ENCODE measurements at regions not wholly inside any gene's neighbourhood (a gene's known extent, or its start where the extent isn't known, plus 50 kb on each side); places are given as distances from the start of the nearest gene placed in this dataset.

DNA sequence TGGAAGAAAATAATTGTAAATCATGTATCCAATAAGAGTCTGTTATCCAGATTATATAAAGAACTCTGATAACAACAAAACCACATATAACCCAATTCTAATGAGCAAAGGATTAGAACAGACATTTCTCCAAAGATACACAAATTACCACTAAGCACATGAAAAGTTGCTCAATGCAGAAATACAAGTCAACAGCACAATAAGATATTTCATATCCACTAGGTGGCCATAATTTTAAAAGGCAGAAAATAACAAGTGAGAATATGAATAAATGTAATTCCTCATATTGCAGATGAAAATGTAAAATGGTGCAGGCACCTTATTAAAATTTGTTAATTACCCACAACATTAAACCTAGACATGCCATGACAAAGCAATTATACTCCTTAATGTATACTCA is 73.9 kb upstream of the ZCCHC13 start:
- TF ChIP-seq, protein P1, sequence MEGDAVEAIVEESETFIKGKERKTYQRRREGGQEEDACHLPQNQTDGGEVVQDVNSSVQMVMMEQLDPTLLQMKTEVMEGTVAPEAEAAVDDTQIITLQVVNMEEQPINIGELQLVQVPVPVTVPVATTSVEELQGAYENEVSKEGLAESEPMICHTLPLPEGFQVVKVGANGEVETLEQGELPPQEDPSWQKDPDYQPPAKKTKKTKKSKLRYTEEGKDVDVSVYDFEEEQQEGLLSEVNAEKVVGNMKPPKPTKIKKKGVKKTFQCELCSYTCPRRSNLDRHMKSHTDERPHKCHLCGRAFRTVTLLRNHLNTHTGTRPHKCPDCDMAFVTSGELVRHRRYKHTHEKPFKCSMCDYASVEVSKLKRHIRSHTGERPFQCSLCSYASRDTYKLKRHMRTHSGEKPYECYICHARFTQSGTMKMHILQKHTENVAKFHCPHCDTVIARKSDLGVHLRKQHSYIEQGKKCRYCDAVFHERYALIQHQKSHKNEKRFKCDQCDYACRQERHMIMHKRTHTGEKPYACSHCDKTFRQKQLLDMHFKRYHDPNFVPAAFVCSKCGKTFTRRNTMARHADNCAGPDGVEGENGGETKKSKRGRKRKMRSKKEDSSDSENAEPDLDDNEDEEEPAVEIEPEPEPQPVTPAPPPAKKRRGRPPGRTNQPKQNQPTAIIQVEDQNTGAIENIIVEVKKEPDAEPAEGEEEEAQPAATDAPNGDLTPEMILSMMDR (IDR thresholded peaks at IDR 0.05; ENCODE audit: insufficient read depth, low read length, severe bottlenecking), result no peak
- H3K4me3 ChIP-seq (ENCODE audit: low read depth, low read length), result no peak overlapping the region
- DNase-seq (ENCODE audit: low read depth), result no peak
- no peaks in the 10 kb centered on the region for H3K27me3 ChIP-seq (ENCODE audit: control insufficient read depth, insufficient read depth, low read length)
- FAIRE-seq, result no peak
- H3K36me3 ChIP-seq (ENCODE audit: control insufficient read depth, insufficient read depth, low read length), result no peaks in the 10 kb centered on the region

DNA sequence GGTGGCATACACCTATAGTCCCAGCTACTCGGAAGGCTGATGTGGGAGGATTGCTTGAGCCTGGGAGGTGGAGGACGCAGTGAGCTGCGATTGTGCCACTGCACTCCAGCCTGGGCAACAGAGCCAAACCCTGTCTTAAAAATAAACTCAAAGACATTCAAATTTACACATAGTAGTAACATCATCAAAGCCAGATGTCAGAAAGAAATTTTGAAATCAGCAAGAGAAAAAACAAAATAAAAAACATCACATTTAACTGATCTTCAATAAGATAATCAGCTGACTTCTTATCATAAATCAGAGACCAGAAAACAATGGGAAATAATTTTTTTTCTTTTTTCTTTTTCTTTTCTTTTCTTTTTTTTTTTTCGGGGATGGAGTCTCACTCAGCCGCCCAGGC is 78.9 kb upstream of the ZCCHC13 start:
- FAIRE-seq (no peak), DNase-seq (ENCODE audit: low read depth) (no peak)
- TF ChIP-seq, protein P1 (IDR thresholded peaks at IDR 0.05; ENCODE audit: insufficient read depth, low read length, severe bottlenecking), result no peak
- H3K36me3 ChIP-seq (ENCODE audit: control insufficient read depth, insufficient read depth, low read length), result no peaks in the 10 kb centered on the region
- no peak overlapping the region for H3K4me3 ChIP-seq (ENCODE audit: low read depth, low read length)
- H3K27me3 ChIP-seq (ENCODE audit: control insufficient read depth, insufficient read depth, low read length), result no peaks in the 10 kb centered on the region

DNA sequence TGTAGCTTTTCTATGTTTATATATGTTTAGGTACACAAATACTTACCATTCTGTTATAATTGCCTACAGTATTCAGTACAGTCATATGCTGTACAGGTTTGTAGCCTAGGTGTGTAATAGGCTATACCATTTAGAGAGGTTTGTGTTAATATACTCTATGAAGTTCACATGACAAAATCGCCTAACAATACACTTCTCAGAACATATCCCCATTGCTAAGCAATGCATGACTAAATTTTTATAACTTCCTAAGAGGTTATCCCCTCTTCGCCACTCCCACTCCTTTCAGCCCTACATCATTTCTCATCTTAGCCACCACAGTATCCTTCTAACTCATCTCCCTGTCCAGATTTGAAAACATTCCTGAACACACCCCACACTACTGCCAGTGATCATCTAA is 83.7 kb upstream of the ZCCHC13 start:
- Histone ChIP-seq H3K27me3 (ENCODE audit: control insufficient read depth, insufficient read depth, low read length) (no peaks in the 10 kb centered on the region), H3K4me3 (ENCODE audit: low read depth, low read length) (no peak overlapping the region), H3K36me3 (ENCODE audit: control insufficient read depth, insufficient read depth, low read length) (no peaks in the 10 kb centered on the region)
- DNase-seq (ENCODE audit: low read depth), result no peak
- FAIRE-seq, result no peak
- TF ChIP-seq, protein P1 (IDR thresholded peaks at IDR 0.05; ENCODE audit: insufficient read depth, low read length, severe bottlenecking), result no peak

DNA sequence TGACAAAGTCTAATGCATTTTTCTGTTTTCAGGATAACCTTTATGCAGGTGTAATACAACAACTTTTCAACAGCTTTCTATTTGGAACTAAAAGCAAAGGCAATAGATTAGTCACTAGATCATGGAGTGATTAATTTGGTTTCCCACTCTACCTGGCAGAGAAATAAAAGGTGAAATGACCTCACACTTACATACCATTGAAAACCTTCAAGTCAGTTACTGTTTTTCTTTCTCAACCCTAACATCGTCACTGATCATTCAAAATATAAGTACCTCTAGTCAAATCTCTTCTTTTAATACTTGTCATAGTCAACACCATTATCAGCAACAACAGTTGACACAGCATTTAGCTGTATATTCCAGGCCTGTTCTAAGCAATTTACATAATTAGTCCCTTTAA is 85.1 kb upstream of the ZCCHC13 start:
- DNase-seq (ENCODE audit: low read depth) (peak; percentile 13), FAIRE-seq (no peak)
- TF ChIP-seq, protein P1 (IDR thresholded peaks at IDR 0.05; ENCODE audit: insufficient read depth, low read length, severe bottlenecking), result no peak
- no peaks in the 10 kb centered on the region for H3K36me3 ChIP-seq (ENCODE audit: control insufficient read depth, insufficient read depth, low read length)
- no peaks in the 10 kb centered on the region for H3K27me3 ChIP-seq (ENCODE audit: control insufficient read depth, insufficient read depth, low read length)
- H3K4me3 ChIP-seq (ENCODE audit: low read depth, low read length), result no peak overlapping the region

DNA sequence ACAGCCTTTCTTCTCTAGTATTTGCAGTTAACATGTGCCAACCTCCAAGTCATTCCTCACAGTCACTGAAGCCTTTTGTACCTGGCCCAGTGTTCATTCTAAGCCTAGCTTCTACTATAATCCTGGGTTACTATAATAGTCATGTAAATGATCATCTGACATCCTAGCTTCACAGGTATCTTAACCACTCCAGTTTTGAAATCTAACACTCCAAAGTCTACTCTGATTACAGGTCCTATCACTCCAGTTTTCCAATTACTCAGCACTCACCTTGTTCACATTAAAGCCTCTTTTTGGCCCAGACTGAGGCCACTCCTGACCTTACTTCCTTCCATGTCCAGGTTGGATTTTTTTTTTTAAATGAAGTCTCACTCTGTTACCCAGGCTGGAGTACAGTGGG is 87.6 kb upstream of the ZCCHC13 start:
- DNase-seq (ENCODE audit: low read depth), result no peak
- no peak for FAIRE-seq

DNA sequence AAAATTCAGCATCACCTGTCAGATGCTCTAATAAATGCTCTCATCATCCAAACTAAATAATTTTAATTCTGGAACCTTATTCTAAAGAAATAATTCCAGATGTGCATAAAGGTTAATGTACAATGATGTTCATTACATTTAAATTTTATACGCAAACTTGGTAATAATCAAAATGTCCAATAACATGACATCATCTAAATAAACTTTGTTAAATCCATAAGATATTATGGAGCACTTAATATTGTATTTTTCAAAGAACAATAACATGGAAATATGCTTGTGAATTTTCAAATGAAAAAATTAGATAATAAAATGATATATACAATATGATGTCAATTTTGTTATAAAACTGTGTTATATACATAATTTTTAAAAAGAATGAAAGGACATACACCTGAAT is 92.1 kb upstream of the ZCCHC13 start:
- TF ChIP-seq, protein P1 (IDR thresholded peaks at IDR 0.05; ENCODE audit: insufficient read depth, low read length, severe bottlenecking), result no peak
- Histone ChIP-seq H3K4me3 (ENCODE audit: low read depth, low read length) (no peak overlapping the region), H3K36me3 (ENCODE audit: control insufficient read depth, insufficient read depth, low read length) (no peaks in the 10 kb centered on the region), H3K27me3 (ENCODE audit: control insufficient read depth, insufficient read depth, low read length) (no peaks in the 10 kb centered on the region)
- DNase-seq (ENCODE audit: low read depth) (no peak), FAIRE-seq (no peak)

More for the DNA sequence above, 87.6 kb upstream of the ZCCHC13 start:
- Histone ChIP-seq H3K36me3 (ENCODE audit: control insufficient read depth, insufficient read depth, low read length) (no peaks in the 10 kb centered on the region), H3K4me3 (ENCODE audit: low read depth, low read length) (no peak overlapping the region), H3K27me3 (ENCODE audit: control insufficient read depth, insufficient read depth, low read length) (no peaks in the 10 kb centered on the region)
- TF ChIP-seq, protein P1 (IDR thresholded peaks at IDR 0.05; ENCODE audit: insufficient read depth, low read length, severe bottlenecking), result no peak
